Left ventricle myocardium inferior (tissue), 1 donor: ENCODE measurements at regions not wholly inside any gene's neighbourhood (a gene's known extent, or its start where the extent isn't known, plus 50 kb on each side); places are given as distances from the start of the nearest gene placed in this dataset.

Experiments
- DNase-seq: peaks from one replicate; pipeline ENCODE4 v3.0.0-alpha.2; 2020
- H3K27ac ChIP-seq: fragments of 200-600 bp; replicated peaks from 2 replicates; pipeline ENCODE4 v1.8.0; 2021
- H3K27me3 ChIP-seq: fragments of 200-600 bp; 2 replicates; pipeline ENCODE4 v1.8.0; 2021; ENCODE audit warnings: low read depth
- H3K36me3 ChIP-seq: fragments of 200-600 bp; 2 replicates; pipeline ENCODE4 v1.8.0; 2021
- H3K4me1 ChIP-seq: fragments of 200-600 bp; 2 replicates; pipeline ENCODE4 v1.8.0; 2021
- H3K4me3 ChIP-seq: fragments of 200-600 bp; 2 replicates; pipeline ENCODE4 v1.8.0; 2021; ENCODE audit warnings: mild to moderate bottlenecking, moderate library complexity
- H3K9me3 ChIP-seq: fragments of 200-600 bp; replicated peaks from 2 replicates; pipeline ENCODE4 v1.8.0; 2021
- intact Hi-C: fragments of 100-400 bp; cut with micrococcal nuclease; formaldehyde crosslinking; loops from one replicate; pipeline ENCODE4 v1.11.0; 2022
- TF ChIP-seq, protein P1 (sequence below): fragments of 200-600 bp; IDR thresholded peaks from 2 replicates; pipeline ENCODE4 v1.8.0; 2021; ENCODE audit warnings: antibody characterized with exemption, mild to moderate bottlenecking, borderline replicate concordance
- donor health status: DM: no; HTN: yes; CAD: no; lungs with severe emphysema.

DNA sequence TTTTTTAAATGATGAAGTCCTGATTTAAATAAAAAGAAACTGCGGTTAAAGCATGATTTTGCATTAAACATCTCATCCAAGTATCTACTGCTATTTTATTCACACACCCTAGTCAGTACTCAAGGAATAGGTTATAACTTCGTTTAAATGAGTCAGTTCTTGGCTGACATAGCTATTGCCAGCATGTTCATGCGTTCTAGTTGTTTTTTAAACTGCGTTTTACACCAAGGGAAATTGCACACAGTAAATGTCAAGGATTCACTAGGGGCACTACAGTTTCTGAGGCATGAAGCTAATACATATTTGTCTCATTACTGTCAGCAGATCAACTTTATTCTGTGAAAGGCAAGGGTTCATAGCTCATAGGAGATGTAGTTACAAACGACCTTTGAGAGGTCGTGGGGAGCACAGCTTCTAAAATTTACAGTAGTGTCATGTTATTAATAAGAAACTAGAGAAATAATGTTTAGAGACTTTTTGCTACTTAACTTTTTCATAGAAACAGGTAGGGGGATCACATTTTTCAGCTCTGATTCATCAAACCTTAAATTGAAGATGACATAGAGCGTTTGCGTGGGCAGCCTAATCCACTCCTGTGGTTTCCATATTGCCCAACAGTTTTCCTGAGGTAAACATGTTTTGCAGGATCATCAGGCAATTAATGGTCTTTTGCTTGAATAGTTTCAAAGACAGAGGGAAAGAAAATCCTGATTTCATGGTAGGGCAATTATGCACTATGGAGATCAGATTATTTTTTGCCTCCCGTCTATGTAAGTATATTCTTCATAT, 2222.7 kb upstream of the WWC1 start:
- H3K4me1 ChIP-seq = no peaks in the 10 kb centered on the region
- no peak overlapping the region for H3K4me3 ChIP-seq
- TF ChIP-seq, protein P1, sequence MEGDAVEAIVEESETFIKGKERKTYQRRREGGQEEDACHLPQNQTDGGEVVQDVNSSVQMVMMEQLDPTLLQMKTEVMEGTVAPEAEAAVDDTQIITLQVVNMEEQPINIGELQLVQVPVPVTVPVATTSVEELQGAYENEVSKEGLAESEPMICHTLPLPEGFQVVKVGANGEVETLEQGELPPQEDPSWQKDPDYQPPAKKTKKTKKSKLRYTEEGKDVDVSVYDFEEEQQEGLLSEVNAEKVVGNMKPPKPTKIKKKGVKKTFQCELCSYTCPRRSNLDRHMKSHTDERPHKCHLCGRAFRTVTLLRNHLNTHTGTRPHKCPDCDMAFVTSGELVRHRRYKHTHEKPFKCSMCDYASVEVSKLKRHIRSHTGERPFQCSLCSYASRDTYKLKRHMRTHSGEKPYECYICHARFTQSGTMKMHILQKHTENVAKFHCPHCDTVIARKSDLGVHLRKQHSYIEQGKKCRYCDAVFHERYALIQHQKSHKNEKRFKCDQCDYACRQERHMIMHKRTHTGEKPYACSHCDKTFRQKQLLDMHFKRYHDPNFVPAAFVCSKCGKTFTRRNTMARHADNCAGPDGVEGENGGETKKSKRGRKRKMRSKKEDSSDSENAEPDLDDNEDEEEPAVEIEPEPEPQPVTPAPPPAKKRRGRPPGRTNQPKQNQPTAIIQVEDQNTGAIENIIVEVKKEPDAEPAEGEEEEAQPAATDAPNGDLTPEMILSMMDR = no peak
- DNase-seq = no peak
- intact Hi-C loops = no loop called here
- no peaks in the 10 kb centered on the region for H3K36me3 ChIP-seq
- no peaks in the 10 kb centered on the region for H3K27me3 ChIP-seq
- H3K9me3 ChIP-seq = no peaks in the 10 kb centered on the region
- no peak overlapping the region for H3K27ac ChIP-seq

DNA sequence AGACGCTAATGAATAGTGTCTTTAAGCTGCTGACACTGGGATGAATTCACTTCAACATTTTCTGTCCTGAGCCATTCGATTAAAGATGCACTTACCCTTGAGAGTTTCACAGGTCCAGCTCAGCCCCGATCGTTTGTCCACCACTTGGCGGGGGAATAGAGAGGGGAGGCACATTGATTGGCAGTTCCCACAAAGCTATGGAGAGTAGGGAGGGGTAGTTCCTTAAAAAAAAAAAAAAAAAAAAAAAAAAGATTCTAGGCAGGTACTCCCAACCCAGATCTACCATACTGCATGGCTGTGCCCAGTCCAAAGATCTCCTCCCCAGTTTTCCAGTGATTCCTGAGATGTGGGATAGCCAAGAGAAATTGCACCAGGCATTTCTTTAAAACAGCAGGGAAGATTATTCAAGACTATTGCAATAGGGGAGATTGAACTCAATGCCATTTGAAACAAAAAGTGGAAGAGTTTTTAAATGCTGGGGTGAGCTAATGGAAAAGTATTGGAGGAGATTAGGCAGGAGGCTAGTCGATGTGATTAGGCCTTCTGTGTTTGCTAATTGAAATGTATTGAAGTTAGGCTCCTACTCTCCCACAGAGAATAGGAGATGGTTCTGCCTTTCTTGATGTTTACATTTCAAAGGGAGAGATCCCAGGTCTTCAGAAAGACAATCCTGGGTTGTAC, 2217.4 kb upstream of the WWC1 start:
- no peak for DNase-seq
- Histone ChIP-seq H3K9me3 (no peaks in the 10 kb centered on the region), H3K36me3 (no peaks in the 10 kb centered on the region), H3K4me3 (no peak overlapping the region), H3K27ac (no peak overlapping the region), H3K4me1 (no peaks in the 10 kb centered on the region), H3K27me3 (no peaks in the 10 kb centered on the region)
- intact Hi-C loops = no loop called here
- TF ChIP-seq, protein P1 = no peak

DNA sequence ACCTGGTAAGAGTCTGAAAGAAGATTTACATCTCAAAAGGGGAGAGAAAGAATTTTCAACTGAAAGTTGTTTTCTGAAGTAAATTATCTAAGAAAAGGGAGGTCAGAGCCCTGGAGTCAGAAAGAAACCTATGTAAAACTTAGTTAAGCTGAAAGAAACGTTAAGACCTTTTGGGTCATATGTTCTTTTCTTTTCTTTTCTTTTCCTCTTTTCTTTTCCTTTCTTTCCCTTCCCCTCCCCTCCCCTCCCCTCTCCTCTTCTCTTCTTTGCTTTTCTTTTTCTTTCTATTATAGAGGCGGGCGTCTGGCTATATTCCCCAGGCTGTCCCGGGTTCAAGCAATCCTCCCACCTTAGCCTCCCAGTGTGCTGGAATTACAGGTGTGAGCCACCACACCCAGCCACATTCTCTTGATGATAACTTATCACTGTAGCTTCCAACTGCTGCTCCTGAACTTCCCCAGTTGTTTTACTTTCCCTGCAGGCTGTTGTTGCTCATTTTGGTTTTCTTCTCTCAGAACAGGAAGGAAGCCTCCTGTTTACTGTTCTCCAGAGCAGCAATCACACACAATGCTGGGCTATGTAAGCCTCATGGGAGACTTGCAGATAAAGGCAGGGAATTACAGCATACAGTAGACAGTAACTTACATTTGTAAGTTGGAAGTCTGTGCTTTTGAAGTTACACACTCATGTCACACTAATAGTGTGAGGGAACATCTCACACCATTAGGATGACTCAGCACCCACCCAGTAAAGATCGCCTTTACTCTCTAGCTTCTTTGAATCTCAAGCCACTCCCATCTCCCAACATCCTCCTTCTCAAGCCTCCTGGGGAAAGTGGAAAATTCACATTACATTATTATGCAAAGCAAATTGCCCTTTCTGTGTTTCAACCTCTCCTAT, 2216.6 kb upstream of the WWC1 start:
- H3K4me1 ChIP-seq = no peaks in the 10 kb centered on the region
- no peak for DNase-seq
- no peaks in the 10 kb centered on the region for H3K27me3 ChIP-seq
- H3K36me3 ChIP-seq = no peaks in the 10 kb centered on the region
- H3K9me3 ChIP-seq = no peaks in the 10 kb centered on the region
- intact Hi-C loops = no loop called here
- H3K27ac ChIP-seq = no peak overlapping the region
- no peak overlapping the region for H3K4me3 ChIP-seq
- TF ChIP-seq, protein P1 = no peak

DNA sequence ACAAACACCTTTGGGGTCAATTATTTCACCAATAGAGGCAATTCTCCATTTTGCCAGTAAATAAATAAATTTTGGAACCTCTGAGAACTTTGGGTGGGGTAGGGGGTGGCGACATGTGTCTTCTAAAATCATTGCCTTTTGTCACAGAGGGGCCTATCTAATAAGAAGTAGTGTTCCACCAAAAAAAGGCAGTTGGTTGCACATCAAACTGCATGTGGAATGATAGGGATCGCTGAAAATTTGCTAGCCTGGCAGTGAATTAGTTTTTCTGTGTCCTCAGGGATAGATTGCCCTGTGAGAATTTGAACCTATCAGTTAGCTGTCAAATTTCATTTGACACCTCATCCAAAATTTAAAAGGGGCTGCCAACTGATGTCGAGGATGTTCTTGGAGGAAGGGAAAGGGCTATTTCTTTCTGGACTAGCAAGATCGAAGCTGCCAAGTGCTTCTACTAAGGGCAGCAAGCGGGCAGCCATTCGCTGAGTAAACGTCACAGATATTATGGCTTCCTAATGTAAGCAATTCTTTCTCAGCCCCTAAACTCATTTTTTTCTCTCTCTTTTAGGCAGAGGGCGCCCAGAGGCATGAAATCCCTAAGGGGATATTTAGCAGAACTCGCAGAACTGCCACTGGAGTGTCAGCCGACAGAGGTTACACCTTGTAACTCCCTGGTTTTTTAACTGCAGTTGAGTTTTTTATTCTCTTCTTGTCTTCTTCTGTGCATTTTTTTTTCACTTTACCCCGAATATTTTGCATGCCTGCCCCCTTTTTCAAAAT, 2208.1 kb upstream of the WWC1 start:
- no peaks in the 10 kb centered on the region for H3K36me3 ChIP-seq
- TF ChIP-seq, protein P1 = no peak
- H3K4me3 ChIP-seq = no peak overlapping the region
- H3K9me3 ChIP-seq = no peaks in the 10 kb centered on the region
- no peaks in the 10 kb centered on the region for H3K4me1 ChIP-seq
- H3K27ac ChIP-seq = no peak overlapping the region
- no peak for DNase-seq
- no peaks in the 10 kb centered on the region for H3K27me3 ChIP-seq
- intact Hi-C loops = no loop called here

DNA sequence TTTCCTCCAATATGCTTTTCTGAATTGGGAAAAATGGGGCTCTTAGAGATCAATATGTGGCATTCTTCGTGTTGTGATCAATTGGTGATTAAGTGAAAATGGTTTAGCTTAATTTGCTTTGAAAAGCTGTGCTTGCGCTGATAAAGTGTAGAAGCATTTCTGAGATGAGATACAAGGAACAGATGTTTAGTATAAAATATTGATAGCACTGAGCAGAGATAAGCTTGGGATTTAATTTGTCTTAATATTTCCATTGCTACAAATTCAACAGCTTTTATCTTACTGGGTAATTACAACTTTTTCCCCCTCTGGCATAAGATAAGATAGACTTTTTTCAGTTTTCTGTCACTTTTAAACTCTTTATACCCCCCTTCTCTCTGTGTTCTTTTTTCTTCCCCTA, 2204.9 kb upstream of the WWC1 start:
- Histone ChIP-seq H3K9me3 (no peaks in the 10 kb centered on the region), H3K27me3 (no peaks in the 10 kb centered on the region), H3K4me3 (no peak overlapping the region), H3K27ac (no peak overlapping the region), H3K4me1 (no peaks in the 10 kb centered on the region), H3K36me3 (no peaks in the 10 kb centered on the region)
- DNase-seq = no peak
- TF ChIP-seq, protein P1 = no peak
- intact Hi-C loops = no loop called here
